Type B pancreatic cell (in vitro differentiated cells): ENCODE measurements at regions not wholly inside any gene's neighbourhood (a gene's known extent, or its start where the extent isn't known, plus 50 kb on each side); places are given as distances from the start of the nearest gene placed in this dataset.
"Not testable (repeated sequence)": the region's sequence is repeated elsewhere in the genome, so short reads cannot be mapped to it uniquely, and the experiment has no call there.

Experiments used
- DNase-seq: peaks from one replicate; pipeline ENCODE4 v3.0.0; 2021; ENCODE audit warnings: mixed read lengths; ENCODE audit not compliant: unreplicated experiment; ENCODE audit errors: extremely low spot score
- H3K27ac Mint-ChIP-seq: 2 replicates; pipeline ENCODE4 v1.8.0; 2021; ENCODE audit warnings: mild to moderate bottlenecking, mixed read lengths
- H3K27me3 Mint-ChIP-seq: 2 replicates; pipeline ENCODE4 v1.8.0; 2021; ENCODE audit warnings: mixed read lengths
- H3K36me3 Mint-ChIP-seq: 2 replicates; pipeline ENCODE4 v1.8.0; 2021; ENCODE audit warnings: mixed read lengths
- H3K4me1 Mint-ChIP-seq: one replicate; pipeline ENCODE4 v1.8.0; 2021; ENCODE audit warnings: mixed read lengths; ENCODE audit not compliant: unreplicated experiment
- H3K4me3 Mint-ChIP-seq: 2 replicates; pipeline ENCODE4 v1.8.0; 2021; ENCODE audit warnings: mild to moderate bottlenecking, mixed read lengths
- H3K9me3 Mint-ChIP-seq: 2 replicates; pipeline ENCODE4 v1.8.0; 2021; ENCODE audit warnings: mixed read lengths
- CTCF ChIP-seq: fragments of 200-600 bp; sonication (generic); conservative IDR thresholded peaks from 2 replicates; pipeline ENCODE4 v1.5.0; 2021; ENCODE audit warnings: antibody characterized with exemption, mild to moderate bottlenecking

- Mint-ChIP-seq H3K36me3 (no peaks in the 10 kb centered on the region), H3K4me1 (no peaks in the 10 kb centered on the region), H3K9me3 (peaks cover 4% of the 10 kb centered on the region), H3K4me3 (no peak overlapping the region), H3K27ac (no peak overlapping the region), H3K27me3 (no peaks in the 10 kb centered on the region)
- no peak for DNase-seq
- TF ChIP-seq CTCF, result no peak
Observed at GRCh38 chr16:35102780-35103403, 1643.5 kb downstream of the TP53TG3F start.

GRCh38 chr16:35111772-35112171, 1652.4 kb downstream of the TP53TG3F start:
- H3K4me1 Mint-ChIP-seq, H3K27me3 Mint-ChIP-seq, H3K4me3 Mint-ChIP-seq, H3K9me3 Mint-ChIP-seq, H3K27ac Mint-ChIP-seq, DNase-seq, H3K36me3 Mint-ChIP-seq: not testable (repeated sequence)

GRCh38 chr16:35131429-35131828, 1672.0 kb downstream of the TP53TG3F start:
- H3K36me3 Mint-ChIP-seq, result no peaks in the 10 kb centered on the region
- no peaks in the 10 kb centered on the region for H3K9me3 Mint-ChIP-seq
- no peaks in the 10 kb centered on the region for H3K27me3 Mint-ChIP-seq
- no peak for DNase-seq
- H3K4me1 Mint-ChIP-seq, result no peaks in the 10 kb centered on the region
- H3K4me3 Mint-ChIP-seq, result no peak overlapping the region
- no peak overlapping the region for H3K27ac Mint-ChIP-seq
- TF ChIP-seq CTCF, result no peak

GRCh38 chr16:35134471-35134870, 1675.1 kb downstream of the TP53TG3F start:
- H3K27me3 Mint-ChIP-seq, result no peaks in the 10 kb centered on the region
- no peaks in the 10 kb centered on the region for H3K9me3 Mint-ChIP-seq
- no peak for DNase-seq
- no peak for TF ChIP-seq CTCF
- H3K4me3 Mint-ChIP-seq, result no peak overlapping the region
- H3K27ac Mint-ChIP-seq, result no peak overlapping the region
- no peaks in the 10 kb centered on the region for H3K4me1 Mint-ChIP-seq
- no peaks in the 10 kb centered on the region for H3K36me3 Mint-ChIP-seq

GRCh38 chr16:35140293-35140986, 1681.0 kb downstream of the TP53TG3F start:
- no peak overlapping the region for H3K27ac Mint-ChIP-seq
- no peaks in the 10 kb centered on the region for H3K27me3 Mint-ChIP-seq
- H3K9me3 Mint-ChIP-seq, result peaks cover 4% of the 10 kb centered on the region
- no peaks in the 10 kb centered on the region for H3K36me3 Mint-ChIP-seq
- TF ChIP-seq CTCF, result no peak
- no peak overlapping the region for H3K4me3 Mint-ChIP-seq
- DNase-seq, result peak; percentile 63
- no peaks in the 10 kb centered on the region for H3K4me1 Mint-ChIP-seq

GRCh38 chr16:35141303-35141702, 1681.9 kb downstream of the TP53TG3F start:
- no peak overlapping the region for H3K27ac Mint-ChIP-seq
- no peaks in the 10 kb centered on the region for H3K36me3 Mint-ChIP-seq
- DNase-seq, result no peak
- H3K4me1 Mint-ChIP-seq, result no peaks in the 10 kb centered on the region
- peaks cover 4% of the 10 kb centered on the region for H3K9me3 Mint-ChIP-seq
- H3K4me3 Mint-ChIP-seq, result no peak overlapping the region
- TF ChIP-seq CTCF, result no peak
- no peaks in the 10 kb centered on the region for H3K27me3 Mint-ChIP-seq
